ENCODE measurements at regions not wholly inside any gene's neighbourhood (a gene's known extent, or its start where the extent isn't known, plus 50 kb on each side); places are given as distances from the start of the nearest gene placed in this dataset.

- TF ChIP-seq CTCF (tag by site-specific recombination; IDR thresholded peaks at IDR 0.05) (no peak), HIC1 (tag by site-specific recombination; IDR thresholded peaks at IDR 0.05) (no peak), ATF2 (tag by site-specific recombination; IDR thresholded peaks at IDR 0.05; ENCODE audit: low read depth) (no peak), ZBTB6 (tag by site-specific recombination; IDR thresholded peaks at IDR 0.05) (no peak), ZNF350 (tag by site-specific recombination; IDR thresholded peaks at IDR 0.05) (no peak), ZNF121 (tag by site-specific recombination; IDR thresholded peaks at IDR 0.05) (no peak), ZNF777 (tag by site-specific recombination; IDR thresholded peaks at IDR 0.05; ENCODE audit: borderline replicate concordance) (no peak), ZNF184 (tag by site-specific recombination; IDR thresholded peaks at IDR 0.05) (no peak), ZNF792 (tag by site-specific recombination; IDR thresholded peaks at IDR 0.05) (no peak), MEIS1 (CRISPR knock-in tag; IDR thresholded peaks at IDR 0.05; ENCODE audit: borderline replicate concordance) (no peak), ZBTB49 (tag by site-specific recombination; IDR thresholded peaks at IDR 0.05; ENCODE audit: low read depth) (no peak), REST (tag by site-specific recombination; IDR thresholded peaks at IDR 0.05) (no peak), ZNF660 (tag by site-specific recombination; IDR thresholded peaks at IDR 0.05) (no peak), ZNF521 (tag by site-specific recombination; IDR thresholded peaks at IDR 0.05) (no peak)
These were observed 67.7 kb upstream of the SPTLC3 start for GRCh38 chr20:12941025-12941424.
